Esophagus muscularis mucosa (tissue), 4 donors: ENCODE measurements at regions not wholly inside any gene's neighbourhood (a gene's known extent, or its start where the extent isn't known, plus 50 kb on each side); places are given as distances from the start of the nearest gene placed in this dataset.

Source experiments
- EP300 ChIP-seq: sonication (generic); formaldehyde crosslinking; IDR thresholded peaks from one replicate; pipeline ENCODE4 v1.6.1; 2017; ENCODE audit warnings: antibody characterized with exemption
- POLR2A ChIP-seq: fragments of 450-650 bp; IDR thresholded peaks from one replicate; pipeline ENCODE4 v1.6.1; 2017; ENCODE audit warnings: antibody characterized with exemption, moderate library complexity, mild to moderate bottlenecking, low read depth
- POLR2AphosphoS5 ChIP-seq, 2 donors: sonication (generic); formaldehyde crosslinking; IDR thresholded peaks; one replicate each; pipeline ENCODE4 v1.6.1; 2017; ENCODE audit warnings: antibody characterized with exemption in 2 of 2
- TF ChIP-seq, protein P1 (sequence below), 3 experiments: fragments of 200-600 bp in 2 of 3; fragments of 450-650 bp in 1 of 3; sonication (generic) in 2 of 3; IDR thresholded peaks; one replicate each; pipeline ENCODE4 v1.5.1; 2017 to 2019; ENCODE audit warnings: antibody characterized with exemption in 3 of 3, mild to moderate bottlenecking in 2 of 3, moderate library complexity in 1 of 3

DNA sequence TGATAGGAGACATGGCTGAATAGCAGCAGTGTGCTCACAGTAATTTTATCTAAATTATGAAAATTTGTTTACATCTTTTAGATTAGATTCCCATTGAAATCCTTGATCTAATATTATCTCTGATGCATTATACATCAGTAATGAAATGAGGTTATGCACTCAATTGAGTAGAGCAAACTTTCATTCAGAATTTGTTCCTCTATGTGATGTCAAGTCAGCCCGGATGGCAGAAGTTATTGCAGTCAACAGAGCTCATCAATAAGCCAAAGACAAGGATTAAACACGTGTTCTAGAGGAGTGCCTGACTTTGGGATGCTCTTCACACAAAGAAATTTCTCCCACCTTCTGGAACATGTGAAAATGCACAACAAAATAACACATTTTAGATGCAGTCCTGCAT, 688.8 kb downstream of the TMEM121 start:
- TF ChIP-seq, protein P1, sequence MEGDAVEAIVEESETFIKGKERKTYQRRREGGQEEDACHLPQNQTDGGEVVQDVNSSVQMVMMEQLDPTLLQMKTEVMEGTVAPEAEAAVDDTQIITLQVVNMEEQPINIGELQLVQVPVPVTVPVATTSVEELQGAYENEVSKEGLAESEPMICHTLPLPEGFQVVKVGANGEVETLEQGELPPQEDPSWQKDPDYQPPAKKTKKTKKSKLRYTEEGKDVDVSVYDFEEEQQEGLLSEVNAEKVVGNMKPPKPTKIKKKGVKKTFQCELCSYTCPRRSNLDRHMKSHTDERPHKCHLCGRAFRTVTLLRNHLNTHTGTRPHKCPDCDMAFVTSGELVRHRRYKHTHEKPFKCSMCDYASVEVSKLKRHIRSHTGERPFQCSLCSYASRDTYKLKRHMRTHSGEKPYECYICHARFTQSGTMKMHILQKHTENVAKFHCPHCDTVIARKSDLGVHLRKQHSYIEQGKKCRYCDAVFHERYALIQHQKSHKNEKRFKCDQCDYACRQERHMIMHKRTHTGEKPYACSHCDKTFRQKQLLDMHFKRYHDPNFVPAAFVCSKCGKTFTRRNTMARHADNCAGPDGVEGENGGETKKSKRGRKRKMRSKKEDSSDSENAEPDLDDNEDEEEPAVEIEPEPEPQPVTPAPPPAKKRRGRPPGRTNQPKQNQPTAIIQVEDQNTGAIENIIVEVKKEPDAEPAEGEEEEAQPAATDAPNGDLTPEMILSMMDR (IDR thresholded peaks at IDR 0.05) = no peak
- no peak for TF ChIP-seq POLR2A
- no peak for TF ChIP-seq POLR2AphosphoS5 (IDR thresholded peaks at IDR 0.05)
- no peak for TF ChIP-seq EP300
